ACHN (cell line): ENCODE measurements at regions not wholly inside any gene's neighbourhood (a gene's known extent, or its start where the extent isn't known, plus 50 kb on each side); places are given as distances from the start of the nearest gene placed in this dataset.

ENCODE experiments used
- DNase-seq: peaks from one replicate; pipeline ENCODE4 v3.0.0-alpha.2; 2015
- in situ Hi-C: cut with HindIII; loops from 2 replicates; pipeline ENCODE4 v1.10.0; 2017; ENCODE audit warnings: low sequenced_read_pairs, low pct_ligation_motif_present, low pct_unique_long_range_greater_than_20kb

DNA sequence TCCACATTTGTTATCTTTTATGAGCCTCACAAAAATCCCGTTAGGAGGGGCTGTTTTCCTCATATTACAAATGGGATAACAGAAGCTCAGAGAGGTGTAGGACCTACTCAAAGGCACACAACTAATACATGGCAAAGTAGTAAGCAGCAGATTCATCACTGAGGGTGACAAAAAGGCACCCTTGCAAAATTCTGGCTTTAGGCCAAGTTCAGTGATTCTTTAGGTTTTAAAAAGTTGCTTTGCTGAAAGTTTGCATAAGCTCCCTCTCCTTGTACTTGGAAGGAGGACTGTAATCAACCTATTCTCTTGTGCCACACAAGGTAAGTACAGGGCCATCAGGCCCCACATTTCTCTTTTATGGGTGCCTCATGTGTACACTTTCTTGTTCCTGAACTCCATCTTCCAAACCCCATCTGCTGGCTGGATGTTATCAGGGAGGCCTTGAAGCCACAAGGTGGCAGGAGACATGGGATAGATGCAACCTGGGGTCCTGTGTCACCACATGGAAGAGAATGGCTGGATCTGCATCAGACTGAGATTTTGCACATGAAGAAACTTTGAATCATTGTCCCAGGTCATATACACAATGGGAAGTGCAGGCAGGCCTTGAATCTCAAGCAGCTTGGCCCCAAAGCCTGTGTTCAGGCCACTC is 311.6 kb downstream of the MSX2 start:
- DNase-seq = peak; percentile 1
- in situ Hi-C loops = no loop called here

DNA sequence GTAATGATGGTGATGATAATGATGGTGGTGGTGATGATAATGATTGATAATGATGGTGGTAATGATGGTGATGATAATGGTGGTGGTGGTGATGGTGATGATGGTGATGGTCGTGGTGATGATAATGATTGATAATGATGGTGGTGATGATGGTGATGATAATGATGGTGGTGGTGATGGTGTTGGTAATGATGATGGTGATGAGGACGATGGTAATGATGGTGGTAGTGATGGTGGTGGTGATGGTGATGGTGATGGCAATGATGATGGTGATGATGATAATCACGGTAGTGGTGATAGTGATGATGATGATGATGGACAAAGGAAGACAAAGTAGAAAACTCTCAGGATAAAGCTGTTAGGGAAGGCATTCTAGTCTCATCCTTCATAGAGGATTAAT is 310.5 kb downstream of the MSX2 start:
- in situ Hi-C loops = no loop called here

DNA sequence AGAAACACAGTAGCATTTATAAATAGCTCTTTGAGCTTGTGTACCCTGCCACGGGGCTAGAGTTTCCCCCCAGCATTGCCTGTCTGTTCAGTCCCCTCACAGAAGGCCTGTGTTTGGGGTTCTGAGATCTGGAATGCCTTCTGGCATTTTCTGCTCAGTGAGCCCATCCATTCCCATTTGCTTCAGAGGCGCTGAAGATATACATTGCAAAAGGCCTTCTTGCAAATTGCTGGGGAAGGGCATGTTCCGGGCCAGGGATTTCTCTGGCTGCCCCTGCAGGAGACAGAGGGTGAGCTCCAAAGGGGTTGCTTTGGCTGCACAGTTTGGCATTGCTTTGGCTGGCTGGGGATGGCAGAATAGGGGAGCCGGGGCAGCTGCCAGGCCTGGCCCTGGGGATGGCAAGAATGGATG is 308.4 kb downstream of the MSX2 start:
- in situ Hi-C loops = no loop called here
- no peak for DNase-seq

More for the DNA sequence above, 310.5 kb downstream of the MSX2 start:
- DNase-seq = no peak

DNA sequence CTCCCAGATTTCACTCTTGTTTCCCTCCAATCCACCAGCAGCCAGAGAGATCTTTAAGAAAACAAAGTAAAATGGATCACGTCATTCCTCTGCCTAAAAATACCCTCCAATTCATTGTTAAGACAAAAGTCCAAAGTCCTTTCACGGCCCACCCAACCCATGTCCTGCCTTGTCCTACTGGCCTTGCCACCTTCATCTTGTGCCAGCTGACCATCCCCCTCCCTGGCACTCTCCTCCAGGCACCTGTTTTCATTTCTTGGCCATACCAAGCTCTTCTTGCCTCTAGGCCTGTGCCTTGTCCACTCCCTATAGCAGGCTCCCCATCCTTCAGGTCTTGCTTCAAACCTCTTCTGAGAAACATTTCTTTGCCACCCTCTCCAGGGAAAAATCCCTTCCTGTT is 307.6 kb downstream of the MSX2 start:
- in situ Hi-C loops = no loop called here

DNA sequence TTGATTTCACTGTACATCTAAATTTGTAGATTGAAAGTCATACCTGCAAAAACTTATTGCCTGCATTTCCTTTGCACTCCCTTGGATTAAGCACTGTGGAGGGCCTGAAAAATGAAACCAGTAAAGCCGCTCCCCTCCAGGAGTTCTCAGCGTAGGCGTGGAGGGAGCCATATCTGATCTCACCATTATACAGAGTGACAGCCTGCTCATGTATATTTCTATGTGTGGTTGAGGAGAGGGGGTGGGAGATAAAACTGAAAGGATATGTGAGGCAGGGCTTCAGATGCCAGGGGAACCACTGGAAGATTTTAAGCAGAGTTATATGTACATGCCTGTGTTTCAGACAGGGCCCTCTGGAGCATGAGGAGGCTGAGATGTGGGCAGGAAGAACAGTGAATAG is 303.0 kb downstream of the MSX2 start:
- in situ Hi-C loops = no loop called here
- no peak for DNase-seq

More for the DNA sequence above, 307.6 kb downstream of the MSX2 start:
- no peak for DNase-seq

DNA sequence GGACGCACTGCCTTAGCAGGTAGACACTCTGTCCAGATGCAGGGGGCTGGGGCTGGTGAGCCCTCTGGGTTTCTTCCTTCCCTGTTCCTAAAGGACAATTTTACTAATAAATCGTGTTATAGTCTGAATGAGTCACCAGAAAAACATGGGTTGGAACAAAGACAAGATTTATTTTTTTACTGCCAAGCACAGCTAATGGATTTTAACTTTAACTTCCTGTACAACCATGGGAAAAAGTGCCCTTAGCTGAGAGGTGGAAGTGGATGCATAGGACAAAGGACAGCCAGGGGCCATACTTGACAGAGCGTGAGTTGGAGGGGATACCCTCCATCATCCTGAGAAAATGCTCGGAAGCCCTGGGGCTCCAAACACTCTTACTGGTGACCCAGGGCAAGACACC is 300.7 kb downstream of the MSX2 start:
- in situ Hi-C loops = no loop called here
- DNase-seq = no peak

DNA sequence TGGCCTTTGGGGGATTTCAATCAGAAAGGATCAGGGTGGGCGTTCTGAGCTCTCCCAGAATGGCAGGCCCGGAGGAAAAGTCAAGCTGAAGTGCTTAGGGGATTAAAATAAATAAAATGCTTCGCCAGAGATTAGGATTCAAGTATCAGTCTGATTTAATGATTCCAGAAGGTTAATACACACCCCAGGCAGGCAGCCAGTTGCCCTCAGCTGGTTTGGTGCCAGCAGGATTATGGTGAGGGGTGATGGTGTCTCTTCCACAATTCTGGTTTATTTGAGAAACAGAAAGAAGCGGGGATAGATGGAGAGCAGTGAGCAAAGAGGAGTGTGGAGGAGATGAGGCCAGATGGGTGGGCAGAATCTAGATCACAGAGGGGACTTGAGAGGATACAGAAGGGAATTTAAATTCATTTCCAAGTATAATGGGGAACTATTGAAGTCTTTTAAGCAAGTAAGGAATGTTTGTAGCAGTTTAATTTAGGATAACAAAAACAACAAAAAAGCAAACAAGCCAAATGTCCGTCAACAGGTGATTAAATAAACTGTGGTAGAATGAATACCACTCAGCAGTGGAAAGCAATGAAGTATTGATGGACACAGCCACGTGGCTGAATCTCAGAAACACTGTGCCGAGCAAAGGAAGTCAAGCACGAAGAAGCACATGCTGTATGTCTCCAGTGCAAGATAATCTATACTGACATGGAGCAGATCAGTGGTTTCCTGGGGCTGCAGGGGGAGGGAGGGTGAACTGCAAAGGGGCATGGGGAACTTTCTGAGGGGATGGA is 297.7 kb downstream of the MSX2 start:
- DNase-seq = no peak
- in situ Hi-C loops = no loop called here

DNA sequence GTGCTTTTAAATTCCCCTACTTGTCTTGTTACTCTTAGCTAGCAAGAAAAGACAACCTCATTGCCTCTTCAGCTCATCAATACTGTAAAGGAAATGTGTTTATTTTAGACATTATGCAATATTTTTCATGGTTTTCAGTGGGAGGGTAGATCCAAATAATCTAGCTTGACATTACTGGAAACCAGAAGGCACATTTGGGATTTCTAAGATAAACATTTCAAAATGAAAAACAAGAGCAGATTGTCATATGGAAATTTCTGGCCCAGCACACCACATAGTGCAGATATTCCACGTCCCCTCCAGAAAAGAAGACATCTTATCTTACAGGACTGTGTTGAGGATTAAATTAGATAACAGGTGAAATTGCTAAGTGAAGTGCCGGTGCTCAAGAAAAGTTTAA is 296.9 kb downstream of the MSX2 start:
- in situ Hi-C loops = no loop called here
- no peak for DNase-seq

DNA sequence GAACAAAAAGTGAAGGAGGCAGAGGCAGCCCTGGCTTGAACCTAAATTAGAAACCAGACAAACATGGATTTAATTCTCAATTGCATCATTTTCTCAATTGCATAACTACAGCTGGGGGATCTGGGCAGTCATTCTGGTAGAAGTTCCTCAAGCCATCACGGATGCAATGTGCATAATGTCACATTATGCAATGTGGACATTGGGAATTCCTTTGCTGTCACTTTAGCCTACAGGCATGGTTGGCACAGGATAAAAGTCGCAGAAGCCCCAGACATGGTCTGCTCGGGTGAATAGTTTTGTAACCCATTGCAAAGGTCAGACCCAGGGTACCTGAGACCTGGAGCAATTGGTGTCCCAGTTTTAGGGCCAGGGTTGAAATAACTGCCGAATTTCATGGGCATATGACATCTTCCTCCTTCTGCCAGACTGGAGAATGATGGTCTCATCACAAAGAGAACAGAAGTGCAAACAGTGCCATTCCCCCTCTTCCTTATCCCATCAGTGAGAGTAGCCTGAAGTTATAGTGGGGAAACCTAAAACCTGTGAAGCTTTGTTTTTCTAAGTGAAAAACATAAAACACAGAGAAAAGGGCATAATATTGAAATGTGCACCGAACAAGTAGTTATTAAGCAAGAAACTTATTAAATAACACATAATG is 290.8 kb downstream of the MSX2 start:
- in situ Hi-C loops = no loop called here

DNA sequence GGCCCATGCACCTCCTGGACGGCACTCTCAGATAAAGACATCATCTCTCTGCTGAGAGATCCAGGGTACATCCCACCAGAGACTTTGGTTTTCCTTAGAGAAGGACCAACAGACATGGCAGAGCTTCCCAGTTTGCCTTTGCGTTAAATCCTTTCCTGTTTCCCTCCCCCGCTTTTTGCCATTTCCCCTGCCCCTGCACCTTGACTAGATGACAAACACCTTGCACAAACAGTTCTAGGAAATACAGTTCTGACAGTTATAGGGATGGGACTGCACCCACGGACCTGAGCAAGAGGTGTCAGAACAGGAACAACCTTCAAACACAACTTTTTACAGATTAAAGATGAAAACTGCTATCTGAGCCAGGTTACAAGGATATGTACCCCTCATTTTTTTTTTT is 288.9 kb downstream of the MSX2 start:
- no peak for DNase-seq
- in situ Hi-C loops = no loop called here

More for the DNA sequence above, 290.8 kb downstream of the MSX2 start:
- DNase-seq = no peak

DNA sequence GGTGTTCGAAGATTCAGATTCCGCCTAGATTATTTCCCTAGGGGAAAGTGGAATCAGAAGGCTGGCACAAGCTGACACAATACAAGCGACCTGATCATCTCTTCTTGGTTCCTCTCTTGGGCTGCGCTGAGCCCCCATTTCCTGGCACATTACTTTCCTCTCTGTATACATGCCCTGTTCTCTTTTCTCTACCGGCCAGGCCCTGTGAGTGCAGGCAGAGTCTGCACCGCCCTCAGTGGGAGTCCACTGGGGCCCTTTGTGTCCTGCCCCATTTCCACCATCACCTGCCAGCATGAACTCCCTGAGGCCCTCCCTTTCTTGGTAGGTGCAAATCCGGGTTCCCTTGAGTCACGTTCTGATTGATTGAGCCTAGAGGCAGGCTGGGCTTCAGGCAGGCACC is 287.9 kb downstream of the MSX2 start:
- in situ Hi-C loops = no loop called here
- DNase-seq = no peak

DNA sequence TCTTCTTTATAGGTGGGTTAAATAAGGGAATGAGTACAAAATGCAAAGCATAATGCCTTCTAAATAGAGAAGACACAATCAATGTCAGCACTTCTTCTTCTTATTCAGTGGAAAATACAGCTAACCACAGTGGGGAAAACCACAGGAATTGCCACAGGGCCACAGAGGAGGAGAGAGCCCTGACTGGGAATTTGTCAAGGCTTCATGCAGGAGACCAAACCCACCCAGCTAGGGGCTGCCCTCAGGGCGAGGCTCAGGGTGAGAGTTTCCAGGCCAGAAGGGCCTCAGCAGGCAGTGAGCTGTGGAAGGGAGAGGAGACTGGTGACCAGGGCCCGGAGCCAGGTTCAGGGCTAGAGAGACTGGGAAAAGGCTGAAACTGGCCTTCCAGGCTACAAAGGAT is 279.1 kb downstream of the MSX2 start:
- no peak for DNase-seq
- in situ Hi-C loops = no loop called here

DNA sequence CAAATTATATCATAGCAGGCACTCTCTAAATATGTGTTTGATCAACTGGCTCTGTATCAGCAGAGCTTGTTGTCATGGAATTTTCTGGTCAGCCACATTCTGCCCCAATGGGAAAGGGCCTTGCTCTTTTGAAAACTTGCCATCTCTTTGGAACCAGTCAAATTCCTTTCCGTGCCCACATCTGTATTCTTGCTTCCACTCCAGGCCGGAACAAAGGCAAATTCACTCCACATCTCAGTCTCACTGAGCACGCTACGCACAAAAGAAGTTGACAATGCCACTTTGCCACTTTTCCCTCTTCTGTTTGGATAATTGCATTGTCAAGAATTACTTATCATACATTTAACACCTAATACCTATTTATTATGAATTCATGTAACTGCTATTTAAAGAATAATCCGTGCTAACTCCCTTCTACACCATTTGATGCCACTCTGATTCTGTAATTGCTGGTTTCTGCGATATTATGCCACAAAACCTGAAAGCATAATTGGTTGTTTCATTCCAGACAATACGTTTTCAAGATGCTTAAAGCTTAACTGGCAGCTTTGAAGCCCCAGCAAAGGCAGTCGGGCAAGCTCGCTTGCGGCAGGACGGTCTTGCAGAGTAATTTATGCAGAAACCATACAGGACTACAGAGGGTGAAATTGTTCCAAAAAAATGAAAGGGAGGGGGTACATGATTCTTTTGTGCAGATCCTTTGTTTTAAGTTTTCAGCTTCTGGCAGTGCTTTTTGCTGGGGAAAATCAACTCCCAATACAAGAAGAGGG is 277.7 kb downstream of the MSX2 start:
- in situ Hi-C loops = no loop called here
- no peak for DNase-seq

DNA sequence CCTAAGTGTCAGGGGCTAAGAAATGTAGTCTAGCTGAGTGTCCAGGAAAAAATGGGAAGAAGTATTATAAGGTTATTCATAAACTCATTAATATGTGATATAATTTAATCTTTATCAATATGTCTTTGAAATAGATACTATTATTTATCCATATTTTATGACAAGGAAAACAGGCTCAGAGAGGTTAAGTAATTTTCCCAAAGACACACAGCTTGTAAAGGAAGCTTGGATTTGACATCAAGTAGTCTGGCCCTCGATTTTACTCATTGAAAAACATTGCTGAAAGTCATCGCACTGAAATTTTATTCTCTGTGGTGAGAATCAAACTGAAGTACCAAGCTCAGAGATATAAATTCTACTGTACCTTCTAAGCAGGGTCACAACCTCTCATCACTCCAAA is 276.9 kb downstream of the MSX2 start:
- no peak for DNase-seq
- in situ Hi-C loops = no loop called here

DNA sequence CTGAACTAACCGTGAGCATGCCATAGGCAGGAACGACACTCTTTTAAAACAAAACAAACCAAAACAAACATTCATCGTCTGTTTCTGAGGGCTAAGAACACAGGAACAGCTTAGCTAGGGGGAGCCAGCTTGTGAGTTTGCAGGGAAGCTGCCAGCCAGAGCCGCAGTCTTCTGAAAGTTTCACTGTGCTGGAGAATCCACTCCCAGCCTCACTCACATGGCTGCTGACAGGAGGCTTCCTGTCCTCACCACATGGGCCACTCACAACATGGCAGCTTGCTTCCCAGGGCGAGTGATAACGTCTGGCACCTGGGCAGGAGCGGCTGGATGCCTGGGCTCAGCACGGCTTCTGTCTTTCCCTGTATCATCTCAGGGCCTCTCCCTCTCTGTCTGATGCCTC is 275.2 kb downstream of the MSX2 start:
- in situ Hi-C loops = no loop called here
- DNase-seq = no peak

DNA sequence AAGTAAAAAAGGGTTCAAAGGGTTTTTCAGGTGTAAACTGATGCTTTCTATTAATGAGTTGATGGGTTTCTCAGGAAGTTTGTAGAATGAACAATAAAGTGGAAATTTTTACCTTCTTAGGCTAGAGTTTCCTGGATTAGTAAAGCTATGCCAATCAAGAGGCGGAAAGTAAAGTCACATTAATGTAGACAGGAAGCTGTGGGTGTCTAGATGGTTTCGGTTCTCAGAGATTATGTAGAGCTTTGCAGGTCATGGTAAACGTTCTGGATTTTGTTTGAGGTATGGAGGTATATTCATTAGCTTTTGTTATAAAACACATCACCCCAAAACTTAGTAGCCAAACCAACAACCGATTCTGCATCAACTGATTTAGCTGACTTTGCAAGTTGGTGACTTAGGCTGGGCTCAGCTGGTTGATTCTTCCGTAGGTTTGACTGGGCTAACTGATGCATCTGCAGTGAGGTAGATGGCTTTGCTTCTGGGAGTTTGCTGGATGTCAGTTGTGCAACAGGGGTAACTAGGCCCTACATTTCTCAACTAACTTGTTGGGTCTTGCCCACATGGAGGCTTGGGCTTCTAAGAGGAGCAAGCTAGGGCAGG is 273.8 kb downstream of the MSX2 start:
- no peak for DNase-seq
- in situ Hi-C loops = no loop called here

DNA sequence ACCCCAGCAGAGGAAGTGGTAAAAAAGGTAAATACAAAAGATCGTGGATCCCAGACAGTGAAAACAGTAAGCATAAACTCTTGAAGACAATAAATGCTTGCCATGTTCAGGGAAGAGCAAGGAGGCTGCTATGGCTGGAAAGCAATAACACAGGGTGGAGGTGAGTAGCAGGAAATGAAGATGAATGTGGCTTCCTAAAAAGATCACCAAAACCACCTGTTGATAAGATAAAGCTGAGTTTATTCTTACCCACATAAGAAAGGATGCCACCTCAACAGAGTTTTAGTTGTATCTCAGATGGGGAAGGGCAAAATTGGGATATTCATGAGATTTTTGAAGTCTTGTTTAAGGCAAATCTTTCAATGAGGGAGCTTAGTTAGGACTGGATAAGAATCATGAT is 273.3 kb downstream of the MSX2 start:
- DNase-seq = no peak
- in situ Hi-C loops = no loop called here

DNA sequence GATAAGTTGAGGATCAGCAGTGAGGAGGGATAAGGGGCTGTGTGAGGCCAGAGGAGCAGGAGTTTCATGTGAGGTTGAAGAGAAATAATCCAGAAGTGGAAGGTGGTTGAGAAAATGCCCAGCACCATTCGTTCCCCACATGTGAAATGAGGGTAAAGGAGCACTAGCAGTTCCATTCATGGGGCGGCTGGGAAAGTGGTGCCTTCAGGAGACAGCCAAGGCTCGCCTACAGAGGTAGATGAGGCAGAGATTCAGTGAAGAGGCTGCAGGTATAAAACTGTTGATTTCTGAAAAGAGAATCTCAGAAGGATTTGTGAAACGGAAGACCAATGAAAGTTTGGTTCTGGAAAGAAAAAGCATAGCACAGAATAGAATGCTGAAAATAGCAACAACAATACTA is 272.6 kb downstream of the MSX2 start:
- in situ Hi-C loops = no loop called here
- DNase-seq = no peak

DNA sequence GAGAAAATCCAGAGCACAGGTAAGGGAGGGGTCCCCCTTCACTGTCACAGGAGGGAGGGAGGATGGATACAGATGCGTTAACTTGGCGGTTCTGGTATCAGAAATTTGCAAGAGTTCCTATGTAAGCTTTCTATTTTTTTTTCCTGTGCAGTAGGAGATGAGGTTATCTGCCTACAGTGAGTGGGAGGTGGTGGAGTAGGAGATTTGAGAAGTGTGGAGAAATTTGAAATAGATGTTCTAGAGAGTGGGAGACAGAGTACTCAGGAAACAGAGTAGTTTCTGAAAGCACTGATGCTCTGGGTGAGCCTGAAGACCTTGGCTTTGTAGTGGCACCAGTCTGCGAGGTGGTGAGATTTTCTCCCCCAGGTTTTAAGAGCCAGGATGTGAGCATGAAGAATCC is 271.4 kb downstream of the MSX2 start:
- in situ Hi-C loops = no loop called here
- DNase-seq = no peak
